PFSK-1 (cell line): ENCODE measurements at regions not wholly inside any gene's neighbourhood (a gene's known extent, or its start where the extent isn't known, plus 50 kb on each side); places are given as distances from the start of the nearest gene placed in this dataset.

Experiments
- FOXP2 ChIP-seq: optimal IDR thresholded peaks from 2 replicates; pipeline ENCODE3; 2011; ENCODE audit warnings: borderline replicate concordance, control low read depth, inconsistent platforms; ENCODE audit not compliant: insufficient read depth; ENCODE audit errors: extremely low read length, extremely low read depth
- POLR2AphosphoS5 ChIP-seq: IDR thresholded peaks from 2 replicates; pipeline ENCODE4 v1.6.1; 2012; ENCODE audit warnings: low read depth, mild to moderate bottlenecking, control low read depth, low read length, moderate library complexity
- REST ChIP-seq, 2 experiments: IDR thresholded peaks; 2 replicates each; pipeline versions ENCODE4 v1.6.1 to v1.8.0; 2011 to 2012; ENCODE audit warnings: low read depth in 2 of 2, low read length in 2 of 2, control low read depth in 1 of 2, inconsistent platforms in 1 of 2, mild to moderate bottlenecking in 1 of 2, moderate library complexity in 1 of 2; ENCODE audit not compliant: insufficient read depth in 1 of 2
- SIN3A ChIP-seq: IDR thresholded peaks from 2 replicates; pipeline ENCODE4 v1.6.1; 2012; ENCODE audit warnings: mild to moderate bottlenecking, low read length, moderate library complexity, borderline replicate concordance; ENCODE audit not compliant: insufficient read depth
- TAF1 ChIP-seq: IDR thresholded peaks from 2 replicates; pipeline ENCODE4 v1.6.1; 2012; ENCODE audit warnings: low read length, control low read depth, borderline replicate concordance; ENCODE audit not compliant: insufficient read depth

- TF ChIP-seq POLR2AphosphoS5: no peak
Measured at GRCh38 chr12:111233786-111234185, 135.1 kb downstream of the PHETA1 start.

GRCh38 chr12:111230649-111231048, 138.2 kb downstream of the PHETA1 start:
- no peak for TF ChIP-seq POLR2AphosphoS5
- TF ChIP-seq SIN3A: no peak
- no peak for TF ChIP-seq TAF1
- TF ChIP-seq FOXP2: no peak
- TF ChIP-seq REST (IDR thresholded peaks at IDR 0.05; ENCODE audit: insufficient read depth in 1 of 2, low read depth in 2 of 2, low read length in 2 of 2): no peak

- TF ChIP-seq SIN3A (no peak), REST (IDR thresholded peaks at IDR 0.05; ENCODE audit: insufficient read depth in 1 of 2, low read depth in 2 of 2, low read length in 2 of 2) (no peak), FOXP2 (no peak), TAF1 (no peak), POLR2AphosphoS5 (no peak)
Measured at GRCh38 chr12:111228916-111229666, 139.8 kb downstream of the PHETA1 start.

- TF ChIP-seq POLR2AphosphoS5: no peak
- no peak for TF ChIP-seq REST (IDR thresholded peaks at IDR 0.05; ENCODE audit: insufficient read depth in 1 of 2, low read depth in 2 of 2, low read length in 2 of 2)
- no peak for TF ChIP-seq FOXP2
- TF ChIP-seq SIN3A: no peak
- TF ChIP-seq TAF1: no peak
Measured at GRCh38 chr12:111227476-111228420, 141.1 kb downstream of the PHETA1 start.

GRCh38 chr12:111226680-111227079, 142.2 kb downstream of the PHETA1 start:
- no peak for TF ChIP-seq TAF1
- TF ChIP-seq POLR2AphosphoS5: no peak
- no peak for TF ChIP-seq REST (IDR thresholded peaks at IDR 0.05; ENCODE audit: insufficient read depth in 1 of 2, low read depth in 2 of 2, low read length in 2 of 2)
